IMR-90 (cell line): ENCODE measurements at regions not wholly inside any gene's neighbourhood (a gene's known extent, or its start where the extent isn't known, plus 50 kb on each side); places are given as distances from the start of the nearest gene placed in this dataset.

Experiments used
- ATAC-seq: fragments of 200-7000 bp; cut with Tn5 transposase; 2 replicates; pipeline ENCODE4 v1.9.1; 2020; ENCODE audit warnings: low read depth, mild to moderate bottlenecking, moderate library complexity
- BruUV-seq: library from RNA; stranded (reverse); fragments of 400-500 nt; replicated peaks from 2 replicates; lab custom pipeline; 2021; lab: Mats Ljungman, UMichigan
- CTCF ChIA-PET: fragments of 300-600 bp; formaldehyde crosslinking; extraction: SDS; loops from one replicate; lab custom pipeline; 2021; ENCODE audit warnings: antibody characterized with exemption; lab: Yijun Ruan, JAX
- POLR2A ChIA-PET: fragments of 300-600 bp; sonication (Branson Sonifier 250); formaldehyde crosslinking; loops from one replicate; lab custom pipeline; 2022; ENCODE audit warnings: antibody characterized with exemption; ENCODE audit not compliant: unreplicated experiment; lab: Charles Lee
- DNase-seq: peaks from one replicate; pipeline ENCODE4 v3.0.0; 2013
- H2AFZ ChIP-seq: replicated peaks from 2 replicates; pipeline ENCODE3; 2013; ENCODE audit warnings: low read length, mild to moderate bottlenecking; ENCODE audit not compliant: poor library complexity
- H2AK5ac ChIP-seq: 2 replicates; pipeline ENCODE4 v1.6.1; 2013; ENCODE audit warnings: low read depth, low read length, inconsistent platforms
- H2AK9ac ChIP-seq: replicated peaks from 2 replicates; pipeline ENCODE3; 2013; ENCODE audit warnings: mild to moderate bottlenecking, low read depth, low read length, moderate library complexity; ENCODE audit not compliant: poor library complexity
- H2BK120ac ChIP-seq: 2 replicates; pipeline ENCODE4 v1.6.1; 2013; ENCODE audit warnings: low read depth, low read length, inconsistent platforms
- H2BK15ac ChIP-seq: 3 replicates; pipeline ENCODE4 v1.6.1; 2013; ENCODE audit warnings: low read depth, low read length, inconsistent platforms
- H2BK20ac ChIP-seq: 2 replicates; pipeline ENCODE4 v1.6.1; 2013; ENCODE audit warnings: low read depth, mild to moderate bottlenecking, inconsistent platforms, low read length, moderate library complexity
- H2BK5ac ChIP-seq: 2 replicates; pipeline ENCODE4 v1.6.1; 2013; ENCODE audit warnings: mild to moderate bottlenecking, low read depth, low read length, inconsistent platforms; ENCODE audit not compliant: poor library complexity, severe bottlenecking
- H3K14ac ChIP-seq: replicated peaks from 2 replicates; pipeline ENCODE4 v1.6.1; 2013; ENCODE audit warnings: low read depth, low read length, inconsistent platforms
- H3K18ac ChIP-seq: 2 replicates; pipeline ENCODE4 v1.6.1; 2013; ENCODE audit warnings: low read depth, low read length, control low read depth
- H3K23ac ChIP-seq: 2 replicates; pipeline ENCODE4 v1.6.1; 2013; ENCODE audit warnings: low read depth, low read length, inconsistent platforms
- H3K27ac ChIP-seq: 2 replicates; pipeline ENCODE4 v1.5.1; 2013; ENCODE audit warnings: mild to moderate bottlenecking, control low read depth, low read length; ENCODE audit not compliant: insufficient read depth
- H3K27me3 ChIP-seq: 2 replicates; pipeline ENCODE4 v1.6.1; 2013; ENCODE audit warnings: low read length; ENCODE audit not compliant: control insufficient read depth, insufficient read depth
- H3K36me3 ChIP-seq: 2 replicates; pipeline ENCODE4 v1.6.1; 2013; ENCODE audit warnings: low read length, mixed read lengths; ENCODE audit not compliant: control insufficient read depth, insufficient read depth
- H3K4ac ChIP-seq: 2 replicates; pipeline ENCODE4 v1.6.1; 2013; ENCODE audit warnings: low read depth, low read length, inconsistent platforms
- H3K4me1 ChIP-seq: 2 replicates; pipeline ENCODE4 v1.6.1; 2013; ENCODE audit warnings: low read length, mixed read lengths; ENCODE audit not compliant: control insufficient read depth, insufficient read depth
- H3K4me2 ChIP-seq: 2 replicates; pipeline ENCODE4 v1.6.1; 2013; ENCODE audit warnings: low read depth, mild to moderate bottlenecking, control low read depth, low read length, moderate library complexity
- H3K4me3 ChIP-seq: 2 replicates; pipeline ENCODE4 v1.5.1; 2013; ENCODE audit warnings: low read depth, mild to moderate bottlenecking, control low read depth, low read length, moderate library complexity; ENCODE audit not compliant: insufficient read depth
- H3K56ac ChIP-seq: 2 replicates; pipeline ENCODE4 v1.6.1; 2013; ENCODE audit warnings: low read length, inconsistent platforms; ENCODE audit not compliant: insufficient read depth; ENCODE audit errors: extremely low read depth
- H3K79me1 ChIP-seq, 2 experiments: 2 replicates each; pipeline ENCODE4 v1.6.1; 2013; ENCODE audit warnings: low read length in 2 of 2, inconsistent platforms in 1 of 2, low read depth in 1 of 2
- H3K9ac ChIP-seq: 2 replicates; pipeline ENCODE4 v1.6.1; 2013; ENCODE audit warnings: low read depth, low read length, control low read depth
- H3K9me1 ChIP-seq: 2 replicates; pipeline ENCODE4 v1.6.1; 2013; ENCODE audit warnings: low read length, inconsistent platforms; ENCODE audit not compliant: insufficient read depth
- H3K9me3 ChIP-seq: 2 replicates; pipeline ENCODE4 v1.6.1; 2013; ENCODE audit warnings: low read length; ENCODE audit not compliant: control insufficient read depth, insufficient read depth
- H4K20me1 ChIP-seq: 2 replicates; pipeline ENCODE4 v1.6.1; 2013; ENCODE audit warnings: low read length, inconsistent platforms; ENCODE audit not compliant: insufficient read depth
- H4K5ac ChIP-seq: 2 replicates; pipeline ENCODE4 v1.6.1; 2013; ENCODE audit warnings: mild to moderate bottlenecking, low read depth, low read length, control low read depth
- H4K8ac ChIP-seq, 2 experiments: 2 replicates each; pipeline ENCODE4 v1.6.1; 2013; ENCODE audit warnings: low read depth in 2 of 2, low read length in 2 of 2, control low read depth in 1 of 2, inconsistent platforms in 1 of 2
- H4K91ac ChIP-seq: 2 replicates; pipeline ENCODE4 v1.6.1; 2013; ENCODE audit warnings: low read depth, low read length, inconsistent platforms; ENCODE audit not compliant: insufficient read depth
- BHLHE40 ChIP-seq: fragments of 150-350 bp; IDR thresholded peaks from 2 replicates; pipeline ENCODE4 v1.6.1; 2016; ENCODE audit warnings: mild to moderate bottlenecking, low read depth, low read length
- CEBPB ChIP-seq: IDR thresholded peaks from 2 replicates; pipeline ENCODE4 v1.6.1; 2012; ENCODE audit warnings: low read depth, low read length, improper control_type of control experiment
- CHD1 ChIP-seq: IDR thresholded peaks from 2 replicates; pipeline ENCODE4 v1.6.1; 2012; ENCODE audit warnings: low read depth, low read length, improper control_type of control experiment
- CTCF ChIP-seq: conservative IDR thresholded peaks from 2 replicates; pipeline ENCODE4 v1.5.1; 2012; ENCODE audit warnings: mild to moderate bottlenecking, low read depth, low read length, improper control_type of control experiment
- ELK1 ChIP-seq: fragments of 150-350 bp; IDR thresholded peaks from 2 replicates; pipeline ENCODE4 v1.6.1; 2016; ENCODE audit warnings: low read depth, mild to moderate bottlenecking, low read length, moderate library complexity, borderline replicate concordance
- FOS ChIP-seq: fragments of 150-350 bp; IDR thresholded peaks from 2 replicates; pipeline ENCODE4 v1.6.1; 2016; ENCODE audit warnings: low read depth, low read length
- MAFK ChIP-seq: IDR thresholded peaks from 2 replicates; pipeline ENCODE4 v1.6.1; 2012; ENCODE audit warnings: low read depth, low read length, improper control_type of control experiment
- MAZ ChIP-seq: IDR thresholded peaks from 2 replicates; pipeline ENCODE4 v1.6.1; 2012; ENCODE audit warnings: low read depth, mild to moderate bottlenecking, low read length, improper control_type of control experiment, moderate library complexity, borderline replicate concordance
- MXI1 ChIP-seq: IDR thresholded peaks from 2 replicates; pipeline ENCODE4 v1.6.1; 2012; ENCODE audit warnings: low read depth, mild to moderate bottlenecking, low read length, moderate library complexity, borderline replicate concordance
- NFE2L2 ChIP-seq: fragments of 150-350 bp; IDR thresholded peaks from 2 replicates; pipeline ENCODE4 v1.6.1; 2016; ENCODE audit warnings: low read depth, mild to moderate bottlenecking, low read length
- POLR2A ChIP-seq: IDR thresholded peaks from 2 replicates; pipeline ENCODE4 v1.6.1; 2012; ENCODE audit warnings: mild to moderate bottlenecking, low read depth, low read length
- RAD21 ChIP-seq: IDR thresholded peaks from 2 replicates; pipeline ENCODE4 v1.6.1; 2012; ENCODE audit warnings: low read length, improper control_type of control experiment
- RCOR1 ChIP-seq: IDR thresholded peaks from 2 replicates; pipeline ENCODE4 v1.6.1; 2012; ENCODE audit warnings: mild to moderate bottlenecking, low read length, improper control_type of control experiment; ENCODE audit not compliant: insufficient replicate concordance
- RFX5 ChIP-seq: IDR thresholded peaks from 2 replicates; pipeline ENCODE4 v1.8.0; 2012; ENCODE audit warnings: low read depth, mild to moderate bottlenecking, low read length, moderate library complexity
- SMC3 ChIP-seq: fragments of 150-350 bp; IDR thresholded peaks from 2 replicates; pipeline ENCODE4 v1.6.1; 2016; ENCODE audit warnings: low read depth, mild to moderate bottlenecking, antibody characterized with exemption, low read length, moderate library complexity
- WGBS, 2 experiments: methylation state at CpG; one replicate each; pipeline versions ENCODE4 v1.1.5 to v1.1.7; 2013; ENCODE audit warnings: missing lambda C conversion rate in 2 of 2; ENCODE audit not compliant: insufficient read length in 1 of 2; ENCODE audit errors: extremely low coverage in 2 of 2; 5-methylcytosine and 5-hydroxymethylcytosine counted together
- dilution Hi-C: fragments of 300-500 bp; cut with HindIII; formaldehyde crosslinking; loops from one replicate; pipeline ENCODE4 v1.14.3; 2018; ENCODE audit warnings: low sequenced_read_pairs; ENCODE audit not compliant: unreplicated experiment
- in situ Hi-C: fragments of 300-500 bp; cut with MboI; formaldehyde crosslinking; loops from 3 replicates; pipeline ENCODE4 v1.14.3; 2019; ENCODE audit warnings: low sequenced_read_pairs, inconsistent platforms, mixed read lengths
- intact Hi-C: fragments of 100-400 bp; cut with micrococcal nuclease; formaldehyde crosslinking; loops from 2 replicates; pipeline ENCODE4 v1.10.0; 2022
- TF ChIP-seq, protein P1 (sequence below): fragments of 150-350 bp; IDR thresholded peaks from 2 replicates; pipeline ENCODE4 v1.6.1; 2017; ENCODE audit warnings: mild to moderate bottlenecking, antibody characterized with exemption, low read length, low read depth

DNA sequence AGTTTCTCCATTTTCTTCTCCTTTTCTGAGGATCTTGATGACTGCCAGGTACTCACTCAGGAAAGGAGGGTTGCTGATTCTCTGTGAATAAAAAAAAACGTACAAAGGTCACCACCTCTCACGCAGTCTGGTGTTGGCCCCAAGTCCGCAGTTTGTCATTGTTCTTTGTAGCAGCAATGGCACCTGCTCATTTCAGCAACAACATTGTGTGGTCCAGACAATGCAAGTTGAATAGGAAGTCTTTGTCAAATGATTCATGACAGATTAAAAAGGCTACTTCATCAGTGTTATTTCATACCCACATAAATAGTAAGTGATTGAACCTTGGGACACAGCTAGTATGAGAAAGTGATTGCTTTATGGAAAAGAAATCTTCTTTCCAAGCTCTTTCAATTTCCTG is 653.5 kb upstream of the MGMT start:
- in situ Hi-C loops (no loop called here), dilution Hi-C loops (no loop called here), intact Hi-C loops (no loop called here)
- no peak overlapping the region for H3K14ac ChIP-seq
- no peaks in the 10 kb centered on the region for H3K27me3 ChIP-seq
- no peak overlapping the region for H3K4me2 ChIP-seq
- H2AFZ ChIP-seq: no peak overlapping the region
- H4K20me1 ChIP-seq: no peaks in the 10 kb centered on the region
- no peak overlapping the region for H2BK20ac ChIP-seq
- H2BK5ac ChIP-seq: no peak overlapping the region
- no peak overlapping the region for H3K4me3 ChIP-seq
- peaks cover 21% of the 10 kb centered on the region for H3K9me3 ChIP-seq
- no peak overlapping the region for H3K18ac ChIP-seq
- POLR2A ChIA-PET: no interaction called here
- no peak overlapping the region for H3K27ac ChIP-seq
- H4K5ac ChIP-seq: no peak overlapping the region
- H3K9ac ChIP-seq: no peak overlapping the region
- H2AK9ac ChIP-seq: no peak overlapping the region
- H3K4me1 ChIP-seq: no peaks in the 10 kb centered on the region
- ATAC-seq: no peak
- H2BK15ac ChIP-seq: no peak overlapping the region
- no peak for DNase-seq
- WGBS, 2 experiments: no CpG with 5 or more reads among the region's 3 CpGs
- H3K79me1 ChIP-seq: no peaks in the 10 kb centered on the region
- TF ChIP-seq, protein P1, sequence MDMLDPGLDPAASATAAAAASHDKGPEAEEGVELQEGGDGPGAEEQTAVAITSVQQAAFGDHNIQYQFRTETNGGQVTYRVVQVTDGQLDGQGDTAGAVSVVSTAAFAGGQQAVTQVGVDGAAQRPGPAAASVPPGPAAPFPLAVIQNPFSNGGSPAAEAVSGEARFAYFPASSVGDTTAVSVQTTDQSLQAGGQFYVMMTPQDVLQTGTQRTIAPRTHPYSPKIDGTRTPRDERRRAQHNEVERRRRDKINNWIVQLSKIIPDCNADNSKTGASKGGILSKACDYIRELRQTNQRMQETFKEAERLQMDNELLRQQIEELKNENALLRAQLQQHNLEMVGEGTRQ: no peak
- TF ChIP-seq BHLHE40 (no peak), NFE2L2 (no peak), RAD21 (no peak), POLR2A (no peak), MAFK (no peak), CEBPB (no peak), MXI1 (no peak), RFX5 (no peak), SMC3 (no peak), FOS (no peak), CHD1 (no peak), CTCF (no peak), RCOR1 (no peak), MAZ (no peak), ELK1 (no peak)
- no peak overlapping the region for H4K8ac ChIP-seq
- no TSS peak for BruUV-seq
- CTCF ChIA-PET: interaction anchor here (0.6 kb wide), 1 partner anchor 1110 kb away, joined by 3 read pairs; no protein-coding TSS in a partner anchor
- no peak overlapping the region for H2AK5ac ChIP-seq
- H3K9me1 ChIP-seq: no peaks in the 10 kb centered on the region
- H4K91ac ChIP-seq: no peak overlapping the region
- H3K23ac ChIP-seq: no peak overlapping the region
- no peaks in the 10 kb centered on the region for H3K36me3 ChIP-seq
- H2BK120ac ChIP-seq: no peak overlapping the region
- H3K4ac ChIP-seq: no peak overlapping the region
- no peak overlapping the region for H3K56ac ChIP-seq
